Frontal cortex (tissue), 3 donors: ENCODE measurements at regions not wholly inside any gene's neighbourhood (a gene's known extent, or its start where the extent isn't known, plus 50 kb on each side); places are given as distances from the start of the nearest gene placed in this dataset.
"Not testable (repeated sequence)": the region's sequence is repeated elsewhere in the genome, so short reads cannot be mapped to it uniquely, and the experiment has no call there.

Source experiments
- DNase-seq, 2 donors: peaks; one replicate each; pipeline ENCODE4 v3.0.0; 2012; ENCODE audit warnings: low spot score in 2 of 2
- FAIRE-seq: peaks from 2 replicates; lab custom pipeline; 2012; peaks lifted over from hg19 to GRCh38; lab: Jason Lieb, UNC
- donor health status: control.
- donor health status: control.
- donor health status: control.

DNA sequence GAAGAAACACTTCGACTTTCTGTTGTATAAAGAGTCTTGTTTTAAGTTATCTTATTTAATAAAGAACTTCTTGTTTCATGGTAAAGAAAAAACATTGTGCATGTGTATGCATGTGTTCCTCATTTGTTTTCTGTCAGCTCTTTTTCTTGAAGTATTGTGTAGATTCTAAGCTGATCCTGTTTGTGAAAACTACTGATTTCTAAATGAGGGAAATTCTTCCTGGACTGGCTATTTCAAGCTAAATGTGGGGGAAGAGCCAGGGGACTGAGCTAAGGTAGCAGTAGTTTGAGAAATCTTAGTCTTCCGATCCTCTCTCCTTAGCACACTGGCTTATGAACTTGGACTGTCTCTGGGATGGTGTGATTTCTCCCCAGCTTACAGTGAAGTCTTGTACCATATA is 56.4 kb upstream of the RBMS1 start:
- no peak for DNase-seq
- FAIRE-seq = no peak

DNA sequence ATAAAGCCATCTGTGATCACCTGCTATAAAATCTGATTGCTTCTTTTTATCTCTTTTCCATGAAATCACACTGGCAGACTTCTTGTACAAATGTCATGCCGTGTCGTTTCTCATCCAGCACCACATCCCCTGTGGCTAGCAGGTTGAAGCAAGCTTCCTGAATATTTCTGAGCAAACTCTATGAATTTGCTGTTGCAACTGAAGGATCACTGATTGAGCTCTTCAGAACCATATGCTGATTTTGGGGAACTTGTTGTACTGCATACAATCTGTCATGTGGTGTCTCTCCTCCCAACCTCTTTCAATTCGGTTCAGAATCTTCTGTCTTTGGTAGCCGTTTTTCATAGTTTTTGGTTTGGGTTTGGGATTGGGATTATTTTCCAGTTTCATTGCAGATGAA is 57.7 kb upstream of the RBMS1 start:
- FAIRE-seq (no peak), DNase-seq (no peak)

DNA sequence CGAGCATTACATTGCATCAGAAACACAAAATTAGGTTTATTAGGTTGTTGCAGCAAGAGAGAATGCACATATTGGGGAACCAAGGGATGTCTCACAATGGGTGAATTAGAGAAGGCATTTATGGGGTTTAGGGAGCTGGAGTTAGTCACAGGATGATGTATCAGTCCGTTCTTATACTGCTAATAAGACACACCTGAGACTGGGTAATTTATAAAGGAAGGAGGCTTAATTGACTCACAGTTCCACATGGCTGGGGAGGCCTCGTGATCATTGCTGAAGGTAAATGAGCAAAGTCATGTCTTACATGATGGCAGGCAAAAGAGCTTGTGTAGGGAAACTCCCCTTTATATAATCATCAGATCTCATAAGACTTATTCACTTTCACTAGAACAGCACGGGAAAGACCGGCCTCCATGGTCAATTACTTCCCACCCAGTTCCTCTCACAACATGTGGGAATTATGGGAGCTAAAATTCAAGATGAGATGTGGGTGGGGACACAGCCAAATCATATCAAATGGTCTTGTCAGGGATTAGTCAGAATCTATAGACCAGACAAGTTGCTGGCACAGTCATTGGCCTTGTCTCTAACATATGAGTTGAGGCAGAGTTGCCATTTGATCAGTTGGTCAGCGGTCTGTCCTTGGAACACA is 61.9 kb upstream of the RBMS1 start:
- DNase-seq = no peak
- FAIRE-seq = no peak

DNA sequence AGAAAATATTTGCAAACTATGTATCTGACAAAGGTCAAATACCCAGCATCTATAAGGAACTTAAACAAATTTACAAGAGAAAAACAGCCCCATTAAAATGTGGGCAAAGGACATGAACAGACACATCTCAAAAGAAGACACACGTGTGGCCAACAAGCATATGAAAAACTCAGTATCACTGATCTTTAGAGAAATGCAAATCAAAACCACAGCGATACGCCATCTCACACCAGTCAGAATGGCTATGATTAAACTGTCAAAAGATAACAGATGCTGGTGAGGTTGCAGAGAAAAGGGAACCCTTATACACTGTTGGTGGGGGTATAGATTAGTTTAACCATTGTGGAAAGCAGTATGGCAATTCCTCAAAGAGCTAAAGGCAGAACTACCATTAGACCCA is 64.3 kb upstream of the RBMS1 start:
- FAIRE-seq (no peak), DNase-seq (no peak)

DNA sequence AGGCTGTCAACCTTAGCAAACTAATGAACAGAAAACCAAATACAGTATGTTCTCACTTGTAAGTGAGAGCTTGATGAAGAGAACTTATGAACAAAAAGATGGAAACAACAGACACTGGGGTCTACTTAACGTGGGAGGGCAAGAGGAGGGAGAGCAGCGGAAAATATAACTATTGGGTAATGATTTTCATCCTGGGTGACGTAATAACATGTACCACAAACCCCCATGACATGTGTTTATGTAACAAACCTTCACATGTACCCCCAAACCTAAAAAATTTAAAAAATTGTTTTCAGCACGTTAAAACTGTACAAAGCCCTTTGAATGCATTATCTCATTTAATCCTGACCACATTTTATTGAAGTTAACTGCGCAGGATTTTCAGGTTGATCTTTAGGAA is 64.9 kb upstream of the RBMS1 start:
- no peak for FAIRE-seq
- no peak for DNase-seq

DNA sequence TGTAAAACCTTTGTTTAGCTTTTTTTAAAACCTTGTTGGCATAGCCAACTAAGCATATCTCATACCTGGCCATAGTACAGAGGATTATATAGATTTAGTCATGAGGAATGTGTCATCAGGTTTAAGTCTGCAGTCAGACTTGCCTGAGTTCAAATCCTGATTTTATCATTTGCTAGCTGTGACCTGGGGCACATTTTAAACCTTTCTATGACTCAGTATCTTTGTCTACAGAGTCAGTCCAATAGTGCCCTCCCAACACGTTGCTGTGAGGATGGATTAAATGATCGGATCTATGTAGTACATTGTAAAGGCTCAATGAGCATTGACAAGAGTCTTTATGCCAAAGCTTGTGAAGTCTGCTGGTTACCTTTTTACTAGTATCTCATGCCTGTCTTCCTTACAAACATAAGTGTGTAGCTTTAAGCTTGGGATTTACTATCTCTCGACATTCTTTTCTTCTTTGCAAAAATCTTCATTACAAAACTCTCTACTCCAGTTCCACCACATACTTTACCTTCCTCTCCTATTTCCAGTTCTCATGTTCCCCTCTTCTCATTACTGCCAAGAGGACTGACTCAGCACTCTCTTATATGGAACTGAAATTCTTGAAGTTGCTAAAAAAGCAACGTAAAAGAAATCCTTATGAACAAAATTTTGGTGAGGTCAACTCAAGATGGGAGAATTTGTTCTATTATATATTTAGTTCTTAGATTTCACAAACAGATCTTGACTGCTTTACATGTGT is 68.1 kb upstream of the RBMS1 start:
- DNase-seq (no peak), FAIRE-seq (no peak)

DNA sequence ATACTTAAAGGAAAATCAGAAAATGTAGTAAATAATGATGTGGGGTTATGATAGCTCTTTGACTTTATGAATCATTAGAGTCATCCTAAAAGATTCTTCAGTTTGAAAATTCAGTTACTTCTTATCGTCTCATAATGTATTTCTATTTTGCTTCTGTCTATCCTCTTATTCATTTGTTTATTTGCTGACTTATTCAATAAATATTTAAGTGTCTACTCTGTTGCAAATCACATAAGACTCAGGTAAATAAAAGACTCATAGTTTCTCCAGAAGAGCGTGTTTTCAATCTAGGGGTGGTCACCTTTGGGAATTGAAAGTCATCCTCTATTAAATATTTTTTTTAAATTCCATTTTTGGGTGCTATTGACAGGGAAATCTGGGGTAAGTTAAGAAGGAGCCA is 69.1 kb upstream of the RBMS1 start:
- DNase-seq (no peak), FAIRE-seq (no peak)

DNA sequence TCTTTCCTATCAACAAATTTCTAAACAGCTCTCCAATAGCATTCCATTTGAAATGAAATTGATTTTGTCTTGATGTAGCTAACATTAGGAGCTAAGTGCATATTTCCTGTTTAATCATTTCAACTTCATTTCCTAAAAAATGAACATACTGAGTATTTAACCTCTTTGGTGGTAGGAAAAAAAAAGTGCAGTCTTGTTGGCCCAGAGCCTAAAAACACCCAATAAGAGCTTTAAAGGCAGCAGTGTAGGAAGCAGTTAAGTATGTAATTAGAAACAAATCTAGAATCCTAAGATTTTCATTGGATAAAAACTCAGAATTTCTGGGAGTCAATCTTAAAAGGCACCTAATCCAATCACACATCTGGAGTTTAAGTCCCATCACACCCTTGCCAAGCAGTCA is 71.0 kb upstream of the RBMS1 start:
- no peak for FAIRE-seq
- no peak for DNase-seq

DNA sequence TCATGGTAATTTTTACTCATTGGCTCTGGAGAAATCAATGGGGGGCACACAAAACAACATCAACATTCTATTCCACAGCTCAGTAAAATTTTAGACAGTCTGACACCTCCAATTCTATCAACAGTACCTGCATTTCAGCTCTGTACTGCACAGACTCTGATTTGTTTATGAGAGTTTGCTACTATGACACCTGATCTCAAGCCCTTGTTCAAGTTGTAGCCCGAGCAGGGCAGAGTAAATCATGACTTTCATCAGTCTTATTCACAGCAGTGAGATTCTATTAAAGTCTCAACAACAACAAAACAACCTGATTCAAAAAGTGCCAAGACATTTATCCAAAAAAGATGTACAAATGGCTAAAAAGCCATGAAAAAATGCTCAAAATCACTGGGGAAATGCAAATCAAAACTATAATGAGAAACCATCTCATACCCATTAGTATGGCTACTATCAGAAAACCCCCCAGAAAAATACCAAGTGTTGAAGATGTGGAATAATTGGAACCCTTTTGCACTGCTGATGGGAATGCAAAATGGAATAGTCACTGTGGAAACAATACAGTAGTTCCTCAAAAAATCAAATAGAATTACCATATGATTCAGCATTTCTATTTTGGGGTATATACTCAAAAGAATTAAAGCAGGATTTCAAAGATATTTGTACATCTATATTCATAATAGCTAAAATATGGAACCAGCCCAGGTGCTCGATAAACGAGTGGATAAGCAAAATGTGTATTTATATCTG is 71.7 kb upstream of the RBMS1 start:
- no peak for FAIRE-seq
- DNase-seq = no peak

DNA sequence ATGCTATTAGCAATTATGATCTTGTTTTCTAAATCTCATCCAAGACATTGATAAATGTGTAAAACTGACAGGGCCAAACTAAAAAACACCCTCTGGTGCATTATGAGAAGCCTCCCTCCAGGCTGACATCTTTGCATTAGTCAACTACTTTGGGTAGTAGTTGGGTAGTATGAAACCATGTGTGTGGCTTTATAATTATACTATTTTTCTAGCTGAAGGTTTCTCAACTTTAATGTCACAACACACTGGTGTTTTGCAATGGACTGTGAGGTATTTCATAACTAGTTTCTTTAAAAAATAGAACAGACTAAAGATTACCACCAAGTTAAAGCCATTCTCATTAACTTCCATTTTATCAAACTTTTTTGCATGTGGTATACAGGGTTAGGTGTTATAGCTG is 73.1 kb upstream of the RBMS1 start:
- no peak for DNase-seq
- FAIRE-seq = no peak

DNA sequence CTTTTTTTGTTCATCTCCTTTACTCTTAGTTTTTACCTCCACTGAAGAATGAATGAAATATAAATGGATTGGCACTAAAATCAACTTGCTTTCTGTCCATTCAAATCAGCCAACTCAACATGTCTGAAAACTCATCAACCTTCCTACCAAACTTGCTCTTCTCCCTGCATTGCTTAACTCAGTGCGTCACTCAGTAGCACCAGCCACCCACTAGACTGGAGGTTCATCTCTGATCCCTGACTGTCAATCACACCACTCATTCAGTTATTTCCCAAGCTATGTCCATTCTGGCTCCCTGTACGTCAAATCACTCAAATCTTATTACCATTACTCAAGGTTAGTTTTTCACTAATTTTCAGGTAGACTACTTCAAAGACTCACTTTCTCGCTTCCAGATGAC is 75.2 kb upstream of the RBMS1 start:
- FAIRE-seq (no peak), DNase-seq (no peak)

DNA sequence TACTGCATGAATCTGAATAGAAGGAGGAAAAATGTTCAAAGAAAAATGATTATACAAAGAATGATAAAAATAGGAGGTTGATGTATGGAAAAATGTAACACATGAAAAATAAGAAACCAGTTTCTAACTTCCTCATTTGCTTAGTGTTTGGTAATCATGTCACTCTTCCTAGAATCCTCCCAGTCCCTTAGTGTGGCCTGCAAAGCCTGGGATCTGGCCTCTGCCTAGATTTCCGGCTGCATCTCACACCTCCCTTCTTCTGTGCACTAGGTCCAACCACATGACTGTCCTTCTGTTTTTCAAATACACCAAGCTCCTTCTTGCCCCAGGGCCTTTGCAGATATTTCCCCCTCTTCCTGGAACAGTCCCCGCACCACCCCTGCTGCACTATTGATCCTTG is 76.8 kb upstream of the RBMS1 start:
- DNase-seq (no peak), FAIRE-seq (no peak)

DNA sequence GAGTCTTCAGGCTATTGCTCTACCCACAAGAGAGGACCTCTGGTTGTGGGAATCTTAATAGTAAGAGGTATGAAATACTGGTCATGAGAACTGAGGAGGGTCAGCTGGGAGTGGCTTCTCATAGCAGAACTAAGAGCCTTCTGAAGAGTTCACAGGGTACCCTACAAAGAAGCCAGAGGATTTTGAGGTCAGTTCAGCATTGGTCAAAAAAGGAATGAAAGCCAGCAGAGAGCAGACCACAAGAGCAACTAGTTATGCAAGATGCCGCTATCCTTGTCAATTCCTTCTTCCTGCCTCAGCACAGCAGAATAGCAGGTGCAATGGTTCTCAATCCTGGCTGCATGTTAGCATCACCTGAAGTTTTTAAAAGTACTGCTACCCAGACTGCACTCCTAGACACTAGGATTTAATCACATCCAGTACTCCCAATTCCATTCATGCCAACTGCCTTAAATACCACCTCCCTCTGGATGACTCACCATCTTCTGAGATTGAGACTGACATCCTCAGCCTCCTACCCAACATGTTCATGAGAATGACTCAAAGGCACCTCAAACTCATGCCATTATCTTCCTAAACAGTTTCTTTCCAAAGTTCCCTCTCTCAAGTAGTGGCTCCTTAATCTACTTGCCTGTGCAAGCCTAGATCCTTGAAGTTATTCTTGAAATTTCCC is 81.0 kb upstream of the RBMS1 start:
- FAIRE-seq (no peak), DNase-seq (no peak)

DNA sequence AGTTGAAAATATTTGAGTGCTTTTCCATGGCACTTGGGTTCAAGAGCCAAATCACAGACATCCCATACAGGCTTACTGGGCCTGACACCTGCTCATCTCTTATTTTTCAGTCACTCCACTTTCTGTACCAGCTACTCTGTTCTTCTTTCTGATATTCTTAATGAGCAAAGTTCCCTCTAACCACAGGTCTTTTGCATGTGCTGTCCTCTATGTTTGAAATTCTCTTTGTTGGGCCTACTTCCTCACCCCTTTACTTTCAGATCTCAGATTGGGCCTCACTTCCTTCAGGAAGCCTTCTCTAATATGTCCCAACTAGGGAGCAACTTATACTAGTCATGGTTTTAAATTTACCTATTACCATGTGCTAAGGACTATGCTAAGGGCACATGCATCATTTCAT is 81.8 kb upstream of the RBMS1 start:
- FAIRE-seq (no peak), DNase-seq (no peak)

DNA sequence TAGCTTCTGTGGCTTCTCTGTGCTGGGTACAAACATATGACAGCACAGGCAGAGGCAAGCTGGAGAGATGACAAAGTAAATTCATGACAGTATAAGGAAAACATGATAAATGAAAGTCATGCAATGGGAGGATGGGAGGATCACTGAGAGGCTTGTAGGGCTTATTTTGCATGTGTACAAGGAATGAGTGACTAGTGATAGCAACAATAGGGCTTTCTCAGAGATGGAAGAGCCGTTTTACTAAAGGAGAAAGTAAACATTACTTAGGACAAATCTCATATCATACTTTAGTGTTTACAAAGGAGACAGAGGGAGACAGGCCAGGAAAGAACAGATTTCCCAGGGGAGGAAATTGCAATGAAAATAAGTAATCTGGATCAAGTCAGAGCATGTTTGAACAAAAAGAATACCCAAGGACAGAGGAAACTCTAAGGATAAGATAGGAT is 82.5 kb upstream of the RBMS1 start:
- DNase-seq (no peak), FAIRE-seq (no peak)

DNA sequence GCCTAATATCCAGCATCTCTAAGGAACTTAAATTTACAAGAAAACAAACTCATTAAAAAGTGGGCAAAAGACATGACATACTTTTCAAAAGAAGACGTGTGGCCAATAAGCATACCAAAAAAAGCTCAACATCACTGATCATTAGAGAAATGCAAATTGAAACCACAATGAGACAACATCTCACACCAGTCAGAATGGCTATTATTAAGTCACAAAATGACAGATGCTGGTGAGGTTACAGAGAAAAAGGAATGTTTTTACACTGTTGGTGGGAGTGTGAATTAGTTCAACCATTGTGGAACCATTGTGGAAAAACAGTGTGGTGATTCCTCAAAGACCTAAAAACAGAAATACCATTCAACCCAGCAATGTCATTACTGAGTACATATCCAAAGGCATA is 83.5 kb upstream of the RBMS1 start:
- not testable (repeated sequence) for FAIRE-seq, DNase-seq

DNA sequence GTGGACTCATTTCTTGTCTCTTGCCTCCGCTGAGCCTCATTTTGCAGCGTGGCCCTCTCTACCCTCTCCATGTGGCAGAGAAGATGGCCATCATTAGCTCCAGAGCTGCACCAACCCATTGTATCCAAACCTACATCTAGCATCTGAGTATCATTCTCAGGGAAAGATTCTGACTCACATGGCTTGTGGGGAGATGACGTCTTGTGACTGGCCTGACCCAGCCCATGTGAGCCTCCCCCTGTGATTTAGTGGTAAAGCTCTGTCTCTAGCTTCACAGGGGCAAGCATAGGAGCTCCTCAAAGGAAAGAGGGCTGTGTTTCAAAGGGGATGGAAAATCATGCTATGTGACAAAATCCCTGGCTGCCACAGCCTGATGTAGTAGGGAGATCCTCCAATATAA is 87.4 kb upstream of the RBMS1 start:
- DNase-seq (no peak), FAIRE-seq (no peak)

DNA sequence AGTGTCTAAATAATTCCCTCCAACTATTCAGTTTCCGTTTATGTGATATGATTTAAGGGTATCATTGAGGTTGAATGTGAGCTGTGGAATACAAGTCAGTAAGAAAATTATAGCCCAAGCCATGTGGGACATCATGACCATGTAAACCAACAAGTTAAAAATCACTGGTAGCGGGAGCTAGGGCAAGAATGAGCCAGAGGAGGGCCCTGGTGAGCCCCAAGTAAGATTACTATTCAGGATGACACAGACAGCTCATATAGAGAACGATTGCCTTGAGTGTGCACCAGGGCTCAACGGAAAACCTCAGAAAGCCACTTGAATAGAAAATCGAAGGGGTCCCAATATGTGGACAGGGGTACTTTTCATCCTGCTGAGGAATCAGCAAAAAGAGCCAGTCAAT is 87.8 kb upstream of the RBMS1 start:
- DNase-seq (no peak), FAIRE-seq (no peak)

DNA sequence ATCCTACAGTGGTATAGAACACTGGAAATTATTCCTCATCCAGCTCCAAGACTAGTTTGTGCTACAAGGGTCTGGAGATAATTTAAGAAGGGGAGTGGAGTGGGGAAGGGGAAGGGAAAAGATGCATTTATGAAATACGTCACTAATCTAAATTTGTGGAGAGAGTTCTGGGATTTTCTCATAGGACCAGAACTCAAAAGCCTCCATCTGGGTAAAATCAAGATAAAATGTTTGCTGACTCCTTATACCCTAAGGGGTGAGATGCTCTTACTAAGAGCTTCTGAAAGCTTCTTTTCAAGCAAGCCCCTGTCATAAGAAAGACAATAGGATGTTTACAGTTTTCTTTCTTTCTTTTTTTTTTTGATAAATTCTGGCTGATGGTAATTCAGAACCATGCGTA is 88.5 kb upstream of the RBMS1 start:
- FAIRE-seq (no peak), DNase-seq (no peak)

DNA sequence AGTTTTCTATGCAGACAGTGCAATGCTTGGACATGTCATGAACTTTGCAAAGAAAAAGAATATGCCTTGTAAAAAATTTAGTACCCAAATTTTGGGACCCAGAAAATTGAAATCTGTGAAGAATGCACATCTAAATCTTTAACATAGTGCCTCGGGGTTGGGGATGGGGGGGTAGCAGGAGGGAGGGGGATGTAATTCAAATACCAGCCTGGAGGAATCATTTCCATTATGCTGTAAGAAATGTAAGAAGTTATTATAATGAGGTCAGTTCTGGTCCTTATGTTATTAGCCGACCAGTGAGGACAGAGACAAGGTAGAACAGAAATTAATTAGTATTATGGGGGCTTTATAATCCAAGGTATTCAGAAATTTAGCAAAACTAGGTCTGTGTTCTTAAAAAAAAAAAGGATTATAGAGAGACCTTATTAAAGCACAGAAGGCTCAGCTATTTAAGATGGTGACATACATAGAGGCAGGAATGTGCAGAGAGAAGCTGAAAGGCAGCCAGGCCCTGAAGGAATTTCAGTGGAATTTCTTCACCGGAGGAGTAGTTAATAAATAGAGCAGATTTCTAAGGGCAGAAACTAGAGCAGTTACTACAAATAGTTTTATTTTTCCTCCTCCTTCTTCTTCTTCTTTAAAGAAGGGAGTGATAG is 89.0 kb upstream of the RBMS1 start:
- DNase-seq = no peak

More for the DNA sequence above, 89.0 kb upstream of the RBMS1 start:
- FAIRE-seq = no peak
